ENCODE measurements at regions not wholly inside any gene's neighbourhood (a gene's known extent, or its start where the extent isn't known, plus 50 kb on each side); places are given as distances from the start of the nearest gene placed in this dataset.
"Not testable (repeated sequence)": the region's sequence is repeated elsewhere in the genome, so short reads cannot be mapped to it uniquely, and the experiment has no call there.

DNA sequence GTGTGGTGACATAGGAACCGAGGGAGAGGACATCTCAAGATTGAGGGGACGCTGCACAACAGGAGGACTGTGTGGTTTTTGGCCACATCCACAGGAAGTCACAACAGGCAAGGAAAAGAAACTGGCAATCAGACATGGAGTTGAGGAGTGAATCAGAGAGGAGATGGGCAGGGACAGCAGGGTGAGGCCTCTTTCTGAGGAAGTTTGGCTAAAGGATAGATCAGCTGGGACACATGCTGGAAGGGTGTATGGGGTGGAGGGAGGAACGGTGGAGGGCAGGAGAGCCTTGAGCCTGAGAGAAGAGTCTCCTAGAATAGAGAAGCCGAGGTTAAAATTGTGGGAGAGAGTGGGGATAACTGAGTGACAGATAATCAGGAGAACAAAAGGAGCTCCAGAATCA lies 75.1 kb upstream of the CIDEA start:
- ATAC-seq, result not testable (repeated sequence)

DNA sequence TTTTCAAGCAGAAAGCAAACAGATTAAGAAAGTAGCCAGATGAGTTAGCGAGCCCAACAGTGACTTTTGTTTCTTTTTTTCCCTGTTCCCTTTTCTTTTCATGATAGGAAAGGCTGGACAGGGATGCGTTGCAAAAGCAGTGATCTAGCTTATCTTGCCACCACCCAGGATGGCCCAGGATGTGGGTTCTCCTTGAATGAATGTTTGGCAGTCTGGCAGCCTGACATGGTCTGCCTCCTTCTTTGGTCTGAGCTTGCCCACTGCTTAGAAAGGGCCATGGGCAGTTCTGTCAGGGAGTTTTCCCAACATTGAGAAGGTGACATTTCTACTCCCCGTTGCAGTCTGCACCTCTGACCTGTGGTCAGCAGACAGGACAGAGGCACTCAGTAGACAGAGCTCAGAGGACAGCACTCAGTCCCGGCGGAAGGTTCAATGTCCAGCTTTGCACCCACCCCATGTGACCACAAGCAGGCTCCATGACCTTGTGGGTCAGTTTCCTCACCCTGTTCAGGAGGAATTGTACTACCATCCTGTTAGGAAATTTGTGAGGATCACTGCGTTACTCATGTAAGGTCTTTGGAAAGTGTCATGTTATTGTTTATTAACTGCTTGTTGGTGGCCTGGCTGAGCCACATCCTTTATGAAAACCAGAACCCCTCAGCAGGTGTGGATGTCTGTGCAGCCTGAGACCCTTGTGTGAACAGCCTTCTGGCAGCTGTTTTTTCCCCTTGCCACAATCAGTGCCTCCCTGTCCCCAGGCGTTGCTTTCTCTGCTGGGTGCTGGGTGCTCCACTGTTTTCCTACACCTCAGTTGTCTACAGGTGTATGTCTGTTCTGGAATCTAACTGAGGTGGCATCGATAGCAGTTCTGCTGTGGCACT lies 74.2 kb upstream of the CIDEA start:
- not testable (repeated sequence) for ATAC-seq

DNA sequence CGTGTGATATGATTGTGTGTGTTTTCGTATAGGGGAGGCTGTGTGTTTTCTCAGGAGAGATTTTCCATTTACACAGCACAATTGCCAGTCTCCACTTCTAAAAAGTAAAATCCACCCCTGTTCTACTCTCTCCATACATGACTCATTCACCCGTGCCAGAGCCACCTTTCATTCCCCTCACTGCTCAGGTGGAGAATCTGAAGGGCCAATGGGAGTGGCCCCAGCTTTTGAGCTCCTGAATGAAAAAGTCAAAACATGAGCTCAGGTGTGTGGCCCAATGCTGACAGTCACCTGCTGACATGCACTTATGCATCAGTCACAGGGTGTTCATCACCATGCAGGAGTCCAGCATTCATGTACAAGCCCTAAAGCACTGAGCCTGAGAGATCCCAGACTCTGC lies 55.4 kb upstream of the CIDEA start:
- ATAC-seq, result peak; percentile 87

DNA sequence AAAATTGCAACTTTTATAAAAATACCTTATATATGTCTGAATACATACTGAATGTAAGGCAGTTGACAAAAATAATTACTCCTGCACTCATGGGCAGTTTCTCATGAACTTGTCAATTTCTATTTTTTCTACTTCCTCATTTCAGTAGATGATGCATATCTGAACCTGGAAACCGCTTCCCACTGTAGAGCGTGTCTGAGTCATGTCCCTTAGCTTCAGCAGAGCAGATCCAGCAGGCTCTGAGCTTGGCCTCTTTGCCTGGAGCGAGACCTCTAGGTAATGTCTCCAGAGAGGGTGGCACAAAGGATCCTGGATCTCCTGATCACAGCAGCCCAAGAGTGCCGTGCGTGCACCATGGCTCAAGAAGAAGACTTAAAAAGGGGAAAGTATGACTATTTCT lies 54.0 kb upstream of the CIDEA start:
- ATAC-seq, result peak; percentile 94

All from esophagus mucosa (tissue), 1 donor.